ENCODE measurements at regions not wholly inside any gene's neighbourhood (a gene's known extent, or its start where the extent isn't known, plus 50 kb on each side); places are given as distances from the start of the nearest gene placed in this dataset.

GRCh38 chr3:22208844-22209243 is 457.8 kb upstream of the ZNF385D start:
- Histone ChIP-seq H4K12ac (ENCODE audit: low read depth, low read length) (no peak overlapping the region), H3K4me2 (ENCODE audit: low read length) (no peak overlapping the region), H3K23ac (ENCODE audit: low read length) (no peak overlapping the region), H3K14ac (ENCODE audit: low read length) (no peak overlapping the region), H3K27me3 (ENCODE audit: insufficient read depth, low read length) (no peaks in the 10 kb centered on the region), H3K79me1 (ENCODE audit: low read length) (no peaks in the 10 kb centered on the region), H3K18ac (ENCODE audit: low read length) (no peak overlapping the region), H3K9me3 (ENCODE audit: insufficient read depth, low read depth, low read length) (no peaks in the 10 kb centered on the region), H3K4me3 (ENCODE audit: low read depth, low read length) (no peak overlapping the region), H3K79me2 (ENCODE audit: control insufficient read depth, insufficient read depth, low read length, poor library complexity) (no peaks in the 10 kb centered on the region), H4K91ac (ENCODE audit: low read depth, low read length) (no peak overlapping the region), H3K36me3 (ENCODE audit: control insufficient read depth in 1 of 2, insufficient read depth in 2 of 2, low read length in 2 of 2) (no peaks in the 10 kb centered on the region), H2BK5ac (ENCODE audit: low read depth, low read length, poor library complexity) (no peak overlapping the region), H2BK12ac (ENCODE audit: low read length) (no peak overlapping the region), H2AFZ (ENCODE audit: insufficient read depth, low read length, poor library complexity) (no peak overlapping the region), H4K8ac (ENCODE audit: low read depth, low read length) (no peak overlapping the region), H3K4me1 (ENCODE audit: control insufficient read depth in 1 of 2, insufficient read depth in 2 of 2, low read length in 2 of 2) (no peaks in the 10 kb centered on the region), H2BK120ac (ENCODE audit: insufficient read depth, low read length, poor library complexity) (no peak overlapping the region), H3K27ac (ENCODE audit: low read depth, low read length) (no peak overlapping the region), H3K4ac (ENCODE audit: low read depth, low read length) (no peak overlapping the region), H3K9ac (ENCODE audit: low read length) (no peak overlapping the region), H2AK5ac (ENCODE audit: low read length) (no peak overlapping the region)
- WGBS (ENCODE audit: extremely low coverage, insufficient coverage, insufficient read length) = no CpG with 5 or more reads among the region's 1 CpG
- DNase-seq = no peak

DNA sequence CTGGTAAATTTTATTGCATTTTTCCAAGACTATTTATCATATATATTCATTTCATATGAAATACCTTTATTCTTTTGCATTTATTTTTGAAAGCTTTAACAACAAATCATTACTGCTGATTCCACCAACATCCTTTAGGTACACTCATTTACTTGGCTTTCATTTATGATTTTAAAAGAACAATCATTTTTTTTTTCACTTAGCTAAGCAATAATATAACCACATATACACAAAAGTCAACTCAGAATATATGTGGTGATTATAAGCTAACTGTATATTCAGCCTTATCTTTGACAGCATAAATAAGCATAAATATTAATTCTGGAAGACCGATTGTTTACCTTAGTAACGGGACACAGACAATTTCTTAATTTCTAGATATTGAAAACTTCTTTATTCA is 458.6 kb upstream of the ZNF385D start:
- no peaks in the 10 kb centered on the region for H3K79me1 ChIP-seq (ENCODE audit: low read length)
- no peaks in the 10 kb centered on the region for H3K36me3 ChIP-seq (ENCODE audit: control insufficient read depth in 1 of 2, insufficient read depth in 2 of 2, low read length in 2 of 2)
- H2BK12ac ChIP-seq (ENCODE audit: low read length) = no peak overlapping the region
- no CpG with 5 or more reads among the region's 2 CpGs for WGBS (ENCODE audit: extremely low coverage, insufficient coverage, insufficient read length)
- no peak for DNase-seq
- H3K4me3 ChIP-seq (ENCODE audit: low read depth, low read length) = no peak overlapping the region
- no peak overlapping the region for H3K4ac ChIP-seq (ENCODE audit: low read depth, low read length)
- H2AK5ac ChIP-seq (ENCODE audit: low read length) = no peak overlapping the region
- no peak overlapping the region for H2BK5ac ChIP-seq (ENCODE audit: low read depth, low read length, poor library complexity)
- H3K18ac ChIP-seq (ENCODE audit: low read length) = no peak overlapping the region
- H3K79me2 ChIP-seq (ENCODE audit: control insufficient read depth, insufficient read depth, low read length, poor library complexity) = no peaks in the 10 kb centered on the region
- H3K9ac ChIP-seq (ENCODE audit: low read length) = no peak overlapping the region
- no peak overlapping the region for H4K91ac ChIP-seq (ENCODE audit: low read depth, low read length)
- H2AFZ ChIP-seq (ENCODE audit: insufficient read depth, low read length, poor library complexity) = no peak overlapping the region
- no peak overlapping the region for H2BK120ac ChIP-seq (ENCODE audit: insufficient read depth, low read length, poor library complexity)
- H3K27me3 ChIP-seq (ENCODE audit: insufficient read depth, low read length) = no peaks in the 10 kb centered on the region
- H3K23ac ChIP-seq (ENCODE audit: low read length) = no peak overlapping the region
- H3K27ac ChIP-seq (ENCODE audit: low read depth, low read length) = no peak overlapping the region
- H3K4me2 ChIP-seq (ENCODE audit: low read length) = no peak overlapping the region
- H4K8ac ChIP-seq (ENCODE audit: low read depth, low read length) = no peak overlapping the region
- no peak overlapping the region for H3K14ac ChIP-seq (ENCODE audit: low read length)
- no peaks in the 10 kb centered on the region for H3K4me1 ChIP-seq (ENCODE audit: control insufficient read depth in 1 of 2, insufficient read depth in 2 of 2, low read length in 2 of 2)
- no peak overlapping the region for H4K12ac ChIP-seq (ENCODE audit: low read depth, low read length)
- no peaks in the 10 kb centered on the region for H3K9me3 ChIP-seq (ENCODE audit: insufficient read depth, low read depth, low read length)

GRCh38 chr3:22210693-22211092 is 459.7 kb upstream of the ZNF385D start:
- Histone ChIP-seq H2AFZ (ENCODE audit: insufficient read depth, low read length, poor library complexity) (no peak overlapping the region), H3K27me3 (ENCODE audit: insufficient read depth, low read length) (no peaks in the 10 kb centered on the region), H3K79me2 (ENCODE audit: control insufficient read depth, insufficient read depth, low read length, poor library complexity) (no peaks in the 10 kb centered on the region), H3K36me3 (ENCODE audit: control insufficient read depth in 1 of 2, insufficient read depth in 2 of 2, low read length in 2 of 2) (no peaks in the 10 kb centered on the region), H4K12ac (ENCODE audit: low read depth, low read length) (no peak overlapping the region), H3K27ac (ENCODE audit: low read depth, low read length) (no peak overlapping the region), H3K4me1 (ENCODE audit: control insufficient read depth in 1 of 2, insufficient read depth in 2 of 2, low read length in 2 of 2) (no peaks in the 10 kb centered on the region), H2AK5ac (ENCODE audit: low read length) (no peak overlapping the region), H2BK120ac (ENCODE audit: insufficient read depth, low read length, poor library complexity) (no peak overlapping the region), H4K8ac (ENCODE audit: low read depth, low read length) (no peak overlapping the region), H3K14ac (ENCODE audit: low read length) (no peak overlapping the region), H3K18ac (ENCODE audit: low read length) (no peak overlapping the region), H3K4me2 (ENCODE audit: low read length) (no peak overlapping the region), H2BK5ac (ENCODE audit: low read depth, low read length, poor library complexity) (no peak overlapping the region), H3K79me1 (ENCODE audit: low read length) (no peaks in the 10 kb centered on the region), H3K9ac (ENCODE audit: low read length) (no peak overlapping the region), H3K4me3 (ENCODE audit: low read depth, low read length) (no peak overlapping the region), H4K91ac (ENCODE audit: low read depth, low read length) (no peak overlapping the region), H3K23ac (ENCODE audit: low read length) (no peak overlapping the region), H3K9me3 (ENCODE audit: insufficient read depth, low read depth, low read length) (no peaks in the 10 kb centered on the region), H3K4ac (ENCODE audit: low read depth, low read length) (no peak overlapping the region), H2BK12ac (ENCODE audit: low read length) (no peak overlapping the region)
- no peak for DNase-seq

DNA sequence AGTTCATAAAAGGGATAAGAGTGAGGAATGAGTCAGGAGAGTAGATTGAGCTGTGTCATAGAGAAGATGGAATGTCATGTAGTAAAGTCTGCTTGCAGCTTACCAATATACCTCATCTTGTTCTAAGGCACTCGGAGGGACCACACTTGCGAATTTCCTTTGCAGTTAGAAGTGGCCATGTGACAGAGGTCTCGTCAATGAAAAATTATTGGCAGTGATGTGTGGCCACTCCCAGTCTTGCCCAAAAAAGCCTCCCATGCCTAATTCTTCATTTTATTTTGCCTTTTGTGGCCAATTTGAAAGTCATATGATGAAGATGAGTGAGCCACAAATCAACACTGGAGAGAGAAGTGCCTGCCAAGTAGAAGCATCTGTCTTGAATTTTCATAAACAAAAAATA is 465.6 kb upstream of the ZNF385D start:
- no CpG with 5 or more reads among the region's 3 CpGs for WGBS (ENCODE audit: extremely low coverage, insufficient coverage, insufficient read length)
- no peak overlapping the region for H2AFZ ChIP-seq (ENCODE audit: insufficient read depth, low read length, poor library complexity)
- H4K91ac ChIP-seq (ENCODE audit: low read depth, low read length) = no peak overlapping the region
- no peak for DNase-seq
- H3K27me3 ChIP-seq (ENCODE audit: insufficient read depth, low read length) = no peaks in the 10 kb centered on the region
- H4K12ac ChIP-seq (ENCODE audit: low read depth, low read length) = no peak overlapping the region
- H2BK5ac ChIP-seq (ENCODE audit: low read depth, low read length, poor library complexity) = no peak overlapping the region
- H3K4ac ChIP-seq (ENCODE audit: low read depth, low read length) = no peak overlapping the region
- H3K79me2 ChIP-seq (ENCODE audit: control insufficient read depth, insufficient read depth, low read length, poor library complexity) = no peaks in the 10 kb centered on the region
- H3K14ac ChIP-seq (ENCODE audit: low read length) = no peak overlapping the region
- H3K4me3 ChIP-seq (ENCODE audit: low read depth, low read length) = no peak overlapping the region
- H3K27ac ChIP-seq (ENCODE audit: low read depth, low read length) = no peak overlapping the region
- no peak overlapping the region for H3K23ac ChIP-seq (ENCODE audit: low read length)
- no peak overlapping the region for H2BK120ac ChIP-seq (ENCODE audit: insufficient read depth, low read length, poor library complexity)
- no peak overlapping the region for H2BK12ac ChIP-seq (ENCODE audit: low read length)
- no peaks in the 10 kb centered on the region for H3K36me3 ChIP-seq (ENCODE audit: control insufficient read depth in 1 of 2, insufficient read depth in 2 of 2, low read length in 2 of 2)
- no peak overlapping the region for H3K9ac ChIP-seq (ENCODE audit: low read length)
- no peaks in the 10 kb centered on the region for H3K9me3 ChIP-seq (ENCODE audit: insufficient read depth, low read depth, low read length)
- H3K4me1 ChIP-seq (ENCODE audit: control insufficient read depth in 1 of 2, insufficient read depth in 2 of 2, low read length in 2 of 2) = no peaks in the 10 kb centered on the region
- no peak overlapping the region for H3K4me2 ChIP-seq (ENCODE audit: low read length)
- no peaks in the 10 kb centered on the region for H3K79me1 ChIP-seq (ENCODE audit: low read length)
- H4K8ac ChIP-seq (ENCODE audit: low read depth, low read length) = no peak overlapping the region
- no peak overlapping the region for H2AK5ac ChIP-seq (ENCODE audit: low read length)
- no peak overlapping the region for H3K18ac ChIP-seq (ENCODE audit: low read length)

GRCh38 chr3:22225161-22225560 is 474.2 kb upstream of the ZNF385D start:
- Histone ChIP-seq H3K36me3 (ENCODE audit: control insufficient read depth in 1 of 2, insufficient read depth in 2 of 2, low read length in 2 of 2) (no peaks in the 10 kb centered on the region), H4K8ac (ENCODE audit: low read depth, low read length) (no peak overlapping the region), H4K91ac (ENCODE audit: low read depth, low read length) (no peak overlapping the region), H2AFZ (ENCODE audit: insufficient read depth, low read length, poor library complexity) (no peak overlapping the region), H2AK5ac (ENCODE audit: low read length) (no peak overlapping the region), H3K18ac (ENCODE audit: low read length) (no peak overlapping the region), H3K9me3 (ENCODE audit: insufficient read depth, low read depth, low read length) (no peaks in the 10 kb centered on the region), H3K4me3 (ENCODE audit: low read depth, low read length) (no peak overlapping the region), H3K4me1 (ENCODE audit: control insufficient read depth in 1 of 2, insufficient read depth in 2 of 2, low read length in 2 of 2) (peaks cover 0 to 2% of the 10 kb centered on the region in 2 experiments), H4K12ac (ENCODE audit: low read depth, low read length) (no peak overlapping the region), H3K4ac (ENCODE audit: low read depth, low read length) (no peak overlapping the region), H3K79me2 (ENCODE audit: control insufficient read depth, insufficient read depth, low read length, poor library complexity) (no peaks in the 10 kb centered on the region), H3K27ac (ENCODE audit: low read depth, low read length) (no peak overlapping the region), H3K14ac (ENCODE audit: low read length) (no peak overlapping the region), H2BK5ac (ENCODE audit: low read depth, low read length, poor library complexity) (no peak overlapping the region), H2BK120ac (ENCODE audit: insufficient read depth, low read length, poor library complexity) (no peak overlapping the region), H3K23ac (ENCODE audit: low read length) (no peak overlapping the region), H3K9ac (ENCODE audit: low read length) (no peak overlapping the region), H3K4me2 (ENCODE audit: low read length) (no peak overlapping the region), H2BK12ac (ENCODE audit: low read length) (peak overlapping the region; percentile 22), H3K79me1 (ENCODE audit: low read length) (no peaks in the 10 kb centered on the region), H3K27me3 (ENCODE audit: insufficient read depth, low read length) (no peaks in the 10 kb centered on the region)
- WGBS (ENCODE audit: extremely low coverage, insufficient coverage, insufficient read length) = no CpG with 5 or more reads among the region's 7 CpGs
- no peak for DNase-seq
